TTC549 (cell line): ENCODE measurements at regions not wholly inside any gene's neighbourhood (a gene's known extent, or its start where the extent isn't known, plus 50 kb on each side); places are given as distances from the start of the nearest gene placed in this dataset.
"Not testable (repeated sequence)": the region's sequence is repeated elsewhere in the genome, so short reads cannot be mapped to it uniquely, and the experiment has no call there.

ENCODE experiments used
- FAIRE-seq: peaks from 2 replicates; lab custom pipeline; 2012; peaks lifted over from hg19 to GRCh38; lab: Jason Lieb, UNC

GRCh38 chr16:11416228-11417001 lies 71.2 kb downstream of the RMI2 start:
- FAIRE-seq = no peak

- FAIRE-seq = no peak
These were observed 72.2 kb downstream of the RMI2 start for GRCh38 chr16:11417487-11417886.

- no peak for FAIRE-seq
These were observed 73.2 kb downstream of the RMI2 start for GRCh38 chr16:11418506-11418905.

DNA sequence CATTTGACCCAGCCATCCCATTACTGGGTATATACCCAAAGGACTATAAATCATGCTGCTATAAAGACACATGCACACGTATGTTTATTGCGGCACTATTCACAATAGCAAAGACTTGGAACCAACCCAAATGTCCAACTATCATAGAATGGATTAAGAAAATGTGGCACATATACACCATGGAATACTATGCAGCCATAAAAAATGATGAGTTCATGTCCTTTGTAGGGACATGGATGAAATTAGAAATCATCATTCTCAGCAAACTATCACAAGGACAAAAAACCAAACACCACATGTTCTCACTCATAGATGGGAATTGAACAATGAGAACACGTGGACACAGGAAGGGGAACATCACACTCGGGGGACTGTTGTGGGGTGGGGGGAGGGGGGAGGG lies 74.8 kb downstream of the RMI2 start:
- not testable (repeated sequence) for FAIRE-seq

DNA sequence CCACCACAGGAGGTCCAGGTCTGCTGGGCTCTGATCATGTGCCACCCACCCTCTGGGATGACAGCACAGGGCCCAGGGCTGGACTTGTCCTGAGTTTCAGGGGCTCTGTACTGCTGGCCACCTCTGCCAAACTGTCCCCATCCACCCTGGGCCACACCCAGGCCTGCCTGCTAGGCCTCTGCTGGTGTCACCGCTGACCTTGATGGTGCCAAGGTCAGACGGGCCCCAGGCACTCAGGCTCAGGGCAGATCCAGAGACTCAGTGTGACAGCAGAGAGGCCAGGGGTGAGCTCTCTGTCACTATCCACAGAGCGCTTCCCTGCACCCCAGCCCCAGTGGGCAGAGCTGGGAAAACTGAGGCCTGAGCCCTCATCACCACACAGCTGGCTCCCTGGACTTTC lies 75.6 kb downstream of the RMI2 start:
- FAIRE-seq = no peak

- FAIRE-seq = no peak
These were observed 77.4 kb downstream of the RMI2 start for GRCh38 chr16:11422381-11423314.

GRCh38 chr16:11423315-11424117 lies 78.3 kb downstream of the RMI2 start:
- FAIRE-seq = no peak

DNA sequence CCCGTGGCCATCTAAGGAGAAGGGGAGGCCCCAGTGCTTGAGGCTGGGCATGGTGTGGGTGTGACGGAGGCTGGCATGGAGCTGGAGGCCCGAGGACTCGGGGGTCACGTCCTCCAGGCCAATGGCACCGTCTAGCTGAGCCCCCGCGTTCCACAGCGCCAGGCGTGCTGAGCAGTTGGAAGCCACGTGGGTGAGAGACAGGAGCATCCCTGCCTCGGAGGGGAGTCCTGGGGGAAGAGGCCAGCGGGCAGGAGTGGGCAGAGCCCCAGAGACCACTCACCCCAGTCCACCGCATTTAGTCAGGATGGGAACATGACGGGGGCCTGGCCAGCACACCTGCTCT lies 78.8 kb downstream of the RMI2 start:
- no peak for FAIRE-seq

GRCh38 chr16:11425140-11425539 lies 79.9 kb downstream of the RMI2 start:
- FAIRE-seq = no peak

GRCh38 chr16:11428623-11428953 lies 83.3 kb downstream of the RMI2 start:
- FAIRE-seq = no peak

DNA sequence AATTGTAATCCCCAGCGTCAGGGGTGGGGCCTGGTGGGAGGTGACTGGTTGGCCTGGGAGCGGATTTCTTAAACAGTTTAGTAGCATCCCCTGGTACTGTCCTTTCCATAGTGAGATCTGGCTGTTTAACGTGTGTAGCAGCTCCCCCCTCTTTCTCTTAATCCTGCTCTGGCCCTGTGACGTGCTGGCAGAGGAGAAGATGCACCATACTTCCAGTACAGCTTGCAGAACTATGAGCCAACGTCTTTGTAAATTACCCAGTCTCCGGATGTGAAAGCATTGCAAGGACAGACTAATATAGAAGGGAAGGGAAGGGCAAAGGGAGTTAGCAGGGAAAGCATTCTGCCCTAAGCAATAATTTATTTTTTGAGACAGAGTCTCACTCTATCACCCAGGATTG lies 83.9 kb downstream of the RMI2 start:
- no peak for FAIRE-seq

GRCh38 chr16:11429823-11430222 lies 84.6 kb downstream of the RMI2 start:
- no peak for FAIRE-seq

DNA sequence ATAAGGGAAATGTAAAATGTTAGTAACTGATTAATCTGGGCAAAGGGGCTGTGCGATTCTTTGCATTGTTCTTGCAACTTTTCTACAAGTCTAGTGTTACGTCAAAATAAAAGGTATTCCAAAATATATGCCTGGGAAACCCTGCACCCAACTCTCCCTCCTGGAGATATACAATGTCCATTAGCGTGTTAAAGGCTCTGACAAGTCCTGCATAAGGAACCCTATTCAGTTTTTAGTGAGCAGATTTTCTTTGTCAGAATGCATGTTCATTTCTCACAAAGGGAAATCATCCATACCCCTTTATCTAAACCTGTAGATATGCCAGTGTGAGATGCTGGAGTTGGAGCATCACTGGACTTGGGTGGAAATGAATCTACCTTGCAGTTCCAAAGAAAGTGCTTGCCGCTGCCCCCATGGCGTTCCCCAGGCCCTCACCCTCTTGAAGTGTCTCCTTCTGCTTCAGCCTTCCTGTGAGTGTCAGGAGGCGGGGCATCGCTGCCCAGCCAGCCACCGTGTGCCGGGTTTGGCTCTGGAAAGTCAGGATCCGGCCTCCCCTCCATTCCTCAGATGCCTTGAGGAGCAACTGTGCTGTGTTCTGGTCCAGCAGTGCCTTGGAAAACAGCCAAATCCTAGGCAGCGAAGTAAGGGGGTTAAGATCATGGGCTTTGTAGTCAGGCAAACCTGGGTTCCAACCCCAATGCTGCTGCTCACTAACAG lies 85.5 kb downstream of the RMI2 start:
- FAIRE-seq = no peak

DNA sequence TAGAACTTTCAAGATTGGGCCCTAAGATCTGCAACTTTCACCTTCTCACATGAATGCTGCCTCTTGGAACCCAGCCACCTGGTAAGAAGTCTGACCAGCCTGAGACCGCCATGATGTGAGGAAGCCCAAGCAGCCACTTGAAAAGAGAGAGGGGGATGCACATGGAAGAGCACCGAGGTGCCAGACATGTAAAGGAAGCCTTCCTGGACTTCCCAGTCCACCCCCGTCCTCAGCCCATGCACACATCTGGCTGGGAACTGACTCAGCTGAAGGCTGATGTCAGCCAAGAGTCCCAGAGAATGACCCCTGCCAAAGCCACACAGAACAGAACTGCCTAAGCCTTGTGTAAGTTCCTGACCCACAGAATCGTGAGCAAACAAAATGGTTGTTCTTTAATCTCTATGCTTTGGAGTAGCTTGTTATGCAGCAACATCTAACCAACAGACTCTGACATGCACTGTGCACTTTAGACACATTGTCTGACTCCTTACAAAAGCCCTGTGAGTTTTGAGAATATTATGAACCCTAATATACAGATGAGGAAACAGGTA lies 86.7 kb downstream of the RMI2 start:
- no peak for FAIRE-seq

DNA sequence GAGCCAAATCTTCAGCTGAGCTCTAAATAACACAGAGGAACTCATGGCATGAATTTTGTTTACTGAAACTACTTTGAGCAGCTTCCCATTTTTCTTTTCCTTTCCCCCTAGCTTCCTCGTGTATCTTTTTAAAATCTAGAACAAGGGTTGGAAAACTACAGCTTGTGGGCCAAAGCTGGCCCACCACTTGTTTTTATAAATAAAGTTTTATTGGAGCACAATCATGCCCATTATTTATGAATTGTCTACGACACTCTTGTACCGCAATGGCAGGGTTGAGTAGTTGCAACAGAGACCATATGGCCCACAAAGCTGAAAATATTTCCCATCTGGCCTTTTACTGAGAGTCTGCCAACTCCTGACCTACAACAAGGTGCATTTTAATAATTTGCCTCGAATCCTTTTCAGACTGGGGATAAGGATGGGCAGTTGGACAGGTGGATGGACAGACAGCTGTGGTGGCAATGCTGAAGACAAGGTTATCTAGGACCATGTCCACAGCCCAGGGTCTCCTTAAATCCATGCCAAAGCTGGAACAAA lies 87.7 kb downstream of the RMI2 start:
- no peak for FAIRE-seq

DNA sequence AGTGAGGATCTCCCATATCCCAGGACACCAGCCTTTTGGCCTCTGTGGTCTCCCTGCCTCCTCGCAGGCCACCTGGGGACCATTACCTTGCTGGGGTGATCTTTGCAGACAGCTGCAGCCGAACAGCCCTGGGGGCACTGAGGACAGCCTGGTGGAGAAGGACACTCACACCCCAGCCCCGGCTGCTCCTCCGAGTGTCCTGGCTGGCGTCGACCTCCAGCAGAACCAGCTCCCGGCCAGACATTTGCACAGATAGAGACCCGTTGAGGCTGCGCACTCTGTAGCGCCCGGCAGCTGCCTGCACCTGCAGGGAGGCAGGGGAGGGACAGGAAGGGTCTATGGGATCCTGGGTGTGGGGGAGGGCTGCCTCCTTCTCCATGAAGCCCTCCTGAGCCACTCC lies 90.3 kb downstream of the RMI2 start:
- no peak for FAIRE-seq

GRCh38 chr16:11437069-11437468 lies 91.8 kb downstream of the RMI2 start:
- FAIRE-seq = no peak

- no peak for FAIRE-seq
These were observed 94.8 kb downstream of the RMI2 start for GRCh38 chr16:11439790-11440656.

DNA sequence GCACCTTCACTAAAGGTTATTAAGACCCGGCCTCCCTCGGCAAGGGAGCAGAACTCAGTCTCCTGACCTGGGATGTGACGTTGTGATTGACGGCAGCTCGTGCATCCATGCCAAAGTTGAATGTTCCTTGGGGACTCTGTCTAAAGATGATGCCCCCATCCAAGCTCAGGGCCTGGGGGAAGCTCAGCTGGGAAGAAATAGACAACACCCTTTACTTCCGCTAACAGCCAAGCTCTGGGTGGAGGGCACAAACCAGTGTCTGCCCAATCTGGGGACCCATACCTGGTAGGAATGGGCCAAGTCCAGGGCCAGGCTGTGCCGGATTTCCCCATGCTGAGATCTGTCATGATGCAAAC lies 95.4 kb downstream of the RMI2 start:
- FAIRE-seq = no peak

DNA sequence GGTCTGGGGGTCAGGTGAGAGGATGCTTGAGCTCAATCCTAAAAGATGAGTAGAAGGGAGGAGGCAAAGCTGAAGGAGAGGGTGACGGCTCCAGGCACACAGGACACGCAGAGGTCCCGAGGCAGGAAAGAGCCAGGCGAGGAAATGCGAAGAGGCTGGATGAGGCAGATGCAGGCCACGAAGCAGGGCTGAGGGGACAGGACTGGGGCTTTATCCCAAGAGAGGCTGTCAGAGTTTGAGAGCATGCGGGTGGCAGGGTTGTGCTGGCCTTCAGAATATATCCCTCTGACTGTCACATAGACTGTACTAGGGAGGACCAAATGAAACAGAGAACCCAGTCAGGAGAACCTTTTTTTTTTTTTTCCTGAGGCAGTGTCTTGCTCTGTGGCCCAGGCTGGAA lies 100.2 kb downstream of the RMI2 start:
- FAIRE-seq = no peak
